ENCODE measurements at regions not wholly inside any gene's neighbourhood (a gene's known extent, or its start where the extent isn't known, plus 50 kb on each side); places are given as distances from the start of the nearest gene placed in this dataset.

- H3K4me3 ChIP-seq (ENCODE audit: low read depth, low read length): no peak overlapping the region
- TF ChIP-seq, protein P1, sequence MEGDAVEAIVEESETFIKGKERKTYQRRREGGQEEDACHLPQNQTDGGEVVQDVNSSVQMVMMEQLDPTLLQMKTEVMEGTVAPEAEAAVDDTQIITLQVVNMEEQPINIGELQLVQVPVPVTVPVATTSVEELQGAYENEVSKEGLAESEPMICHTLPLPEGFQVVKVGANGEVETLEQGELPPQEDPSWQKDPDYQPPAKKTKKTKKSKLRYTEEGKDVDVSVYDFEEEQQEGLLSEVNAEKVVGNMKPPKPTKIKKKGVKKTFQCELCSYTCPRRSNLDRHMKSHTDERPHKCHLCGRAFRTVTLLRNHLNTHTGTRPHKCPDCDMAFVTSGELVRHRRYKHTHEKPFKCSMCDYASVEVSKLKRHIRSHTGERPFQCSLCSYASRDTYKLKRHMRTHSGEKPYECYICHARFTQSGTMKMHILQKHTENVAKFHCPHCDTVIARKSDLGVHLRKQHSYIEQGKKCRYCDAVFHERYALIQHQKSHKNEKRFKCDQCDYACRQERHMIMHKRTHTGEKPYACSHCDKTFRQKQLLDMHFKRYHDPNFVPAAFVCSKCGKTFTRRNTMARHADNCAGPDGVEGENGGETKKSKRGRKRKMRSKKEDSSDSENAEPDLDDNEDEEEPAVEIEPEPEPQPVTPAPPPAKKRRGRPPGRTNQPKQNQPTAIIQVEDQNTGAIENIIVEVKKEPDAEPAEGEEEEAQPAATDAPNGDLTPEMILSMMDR (IDR thresholded peaks at IDR 0.05; ENCODE audit: insufficient read depth, low read depth, low read length): no peak
Observed at GRCh38 chr12:58533652-58534051, 386.7 kb downstream of the LRIG3 start.

DNA sequence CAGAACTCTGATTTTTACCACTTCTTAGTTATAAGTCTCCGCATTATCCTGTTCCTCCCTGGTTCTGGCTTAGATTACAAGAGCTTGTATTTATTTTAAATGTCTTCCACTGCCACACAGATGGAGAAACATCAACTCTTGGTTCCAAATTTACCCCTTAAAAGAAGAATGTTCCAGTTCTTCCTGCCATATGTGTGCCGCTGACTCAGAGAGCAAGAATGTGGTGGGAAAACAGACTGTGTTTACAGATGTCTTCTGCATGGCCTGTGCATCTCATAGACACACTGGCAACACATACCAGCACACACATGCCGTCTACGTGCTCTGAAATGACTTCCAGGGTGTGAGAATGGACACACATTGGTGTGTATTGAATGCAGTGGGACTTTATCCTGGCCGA is 383.0 kb downstream of the LRIG3 start:
- peak; percentile 83 for DNase-seq (ENCODE audit: low read depth)
- TF ChIP-seq, protein P1 (IDR thresholded peaks at IDR 0.05; ENCODE audit: insufficient read depth, low read depth, low read length): no peak
- H3K4me3 ChIP-seq (ENCODE audit: low read depth, low read length): no peak overlapping the region

More at GRCh38 chr12:58533652-58534051, 386.7 kb downstream of the LRIG3 start:
- no peak for DNase-seq (ENCODE audit: low read depth)

DNA sequence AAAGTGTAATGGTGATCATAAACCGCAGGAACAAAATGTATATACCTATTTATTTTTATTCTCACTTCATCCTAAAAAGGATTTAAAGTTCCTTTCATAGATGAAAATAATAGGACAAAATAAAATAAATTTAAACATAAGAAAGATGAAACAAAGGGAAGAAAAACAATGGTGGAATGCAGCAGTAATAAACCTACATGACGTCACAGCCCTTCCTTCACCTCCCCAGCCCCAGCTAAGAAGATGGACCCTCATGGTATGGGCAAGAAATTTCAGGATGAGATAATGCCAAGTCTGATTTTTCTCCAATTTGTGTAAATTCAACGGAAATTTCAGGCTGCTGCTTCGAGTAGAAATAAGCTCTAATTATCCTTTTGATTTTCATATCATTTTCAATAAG is 381.0 kb downstream of the LRIG3 start:
- TF ChIP-seq, protein P1 (IDR thresholded peaks at IDR 0.05; ENCODE audit: insufficient read depth, low read depth, low read length): no peak
- no peak for DNase-seq (ENCODE audit: low read depth)
- no peak overlapping the region for H3K4me3 ChIP-seq (ENCODE audit: low read depth, low read length)

DNA sequence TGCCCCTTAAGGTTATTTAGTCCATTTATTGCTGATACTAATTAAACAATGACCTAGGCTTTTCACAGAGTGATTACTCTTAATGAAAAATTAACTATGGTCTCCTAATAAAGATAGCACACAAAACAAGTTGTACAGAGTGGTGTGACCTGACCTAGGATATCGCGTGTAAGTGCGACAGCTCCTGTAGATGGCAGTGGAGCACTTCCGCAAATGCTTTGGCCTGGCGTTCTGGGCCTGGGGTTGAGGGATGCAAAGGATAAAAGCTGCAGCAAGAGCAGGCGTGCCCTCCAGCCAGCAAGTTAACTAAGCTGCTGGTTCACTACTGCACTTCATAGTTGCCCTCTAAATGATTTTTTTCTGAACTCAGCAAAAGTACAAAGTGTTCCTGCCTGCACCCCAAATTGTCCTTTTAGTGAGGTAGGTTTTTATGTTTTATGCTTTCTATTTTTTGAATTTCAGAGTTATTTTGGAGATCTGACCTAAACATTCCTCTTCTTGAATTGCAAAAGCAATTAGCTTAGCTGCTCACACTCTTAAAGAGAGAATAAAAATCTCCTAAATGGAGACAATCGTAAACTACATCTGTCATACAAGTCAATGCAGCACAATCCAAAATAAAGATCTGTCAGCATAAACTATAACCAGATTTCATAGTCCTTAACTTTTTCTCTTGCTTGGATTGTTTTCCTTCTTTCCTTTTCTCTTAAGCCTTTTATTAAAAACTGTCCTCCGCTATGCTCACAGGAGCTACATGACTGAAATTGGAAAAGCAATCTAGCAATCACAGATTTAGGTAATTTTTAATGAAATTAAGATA is 379.6 kb downstream of the LRIG3 start:
- TF ChIP-seq, protein P1 (IDR thresholded peaks at IDR 0.05; ENCODE audit: insufficient read depth, low read depth, low read length): peak; percentile 90

DNA sequence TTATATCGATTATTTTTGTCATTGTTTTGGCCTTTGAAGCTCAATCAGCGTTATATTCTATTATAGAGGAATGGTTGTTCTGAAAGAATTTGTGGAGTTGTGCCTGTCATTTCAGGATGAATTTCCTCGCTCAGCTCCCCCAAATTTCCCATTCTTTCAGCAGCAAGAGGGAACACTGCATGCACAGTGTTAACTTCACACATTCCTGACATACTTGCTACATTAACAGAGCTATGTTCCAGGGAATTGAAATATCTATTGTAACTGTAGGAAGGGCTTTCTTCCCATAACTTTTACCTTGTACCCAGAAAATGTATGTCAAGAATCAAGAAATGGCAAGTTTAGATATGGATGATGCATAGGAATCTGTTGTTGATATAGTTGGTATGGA is 379.0 kb downstream of the LRIG3 start:
- TF ChIP-seq, protein P1 (IDR thresholded peaks at IDR 0.05; ENCODE audit: insufficient read depth, low read depth, low read length): no peak
- no peak for DNase-seq (ENCODE audit: low read depth)
- H3K4me3 ChIP-seq (ENCODE audit: low read depth, low read length): no peak overlapping the region

More for the DNA sequence above, 379.6 kb downstream of the LRIG3 start:
- no peak overlapping the region for H3K4me3 ChIP-seq (ENCODE audit: low read depth, low read length)
- peak; percentile 92 for DNase-seq (ENCODE audit: low read depth)

GRCh38 chr12:58544281-58544680 is 376.0 kb downstream of the LRIG3 start:
- no peak for DNase-seq (ENCODE audit: low read depth)
- TF ChIP-seq, protein P1 (IDR thresholded peaks at IDR 0.05; ENCODE audit: insufficient read depth, low read depth, low read length): no peak
- no peak overlapping the region for H3K4me3 ChIP-seq (ENCODE audit: low read depth, low read length)

Data from fibroblast of villous mesenchyme (primary cell).